Peyer's patch (tissue), 4 donors: ENCODE measurements at regions not wholly inside any gene's neighbourhood (a gene's known extent, or its start where the extent isn't known, plus 50 kb on each side); places are given as distances from the start of the nearest gene placed in this dataset.

Experiments
- CTCF ChIP-seq, 6 experiments: fragments of 450-650 bp in 4 of 6; fragments of 200-600 bp in 2 of 6; sonication (generic) in 1 of 6; IDR thresholded peaks; one replicate each; pipeline ENCODE4 v1.5.1; 2017 to 2019; ENCODE audit warnings: antibody characterized with exemption in 6 of 6, mild to moderate bottlenecking in 3 of 6, moderate library complexity in 1 of 6
- POLR2A ChIP-seq, 2 donors: fragments of 450-650 bp; IDR thresholded peaks; one replicate each; pipeline ENCODE4 v1.5.1; 2017; ENCODE audit warnings: antibody characterized with exemption in 2 of 2, mild to moderate bottlenecking in 2 of 2, moderate library complexity in 2 of 2

- TF ChIP-seq CTCF (IDR thresholded peaks at IDR 0.05) (no peak), POLR2A (IDR thresholded peaks at IDR 0.05) (no peak)
Measured at GRCh38 chr9:26231391-26231790, 553.1 kb upstream of the TUSC1 start.
